ENCODE measurements at regions not wholly inside any gene's neighbourhood (a gene's known extent, or its start where the extent isn't known, plus 50 kb on each side); places are given as distances from the start of the nearest gene placed in this dataset.

- 31 to 71% (median 54%) methylated on average over 1 of the region's 1 CpG for WGBS, 4 donors
- no peak for DNase-seq
- H3K27ac ChIP-seq: no peak overlapping the region
- TF ChIP-seq CTCF (IDR thresholded peaks at IDR 0.05) (no peak), POLR2A (IDR thresholded peaks at IDR 0.05) (no peak)
- H3K27me3 ChIP-seq: no peaks in the 10 kb centered on the region
- H3K36me3 ChIP-seq (replicated peaks in 1 of 2): no peaks in the 10 kb centered on the region
- intact Hi-C loops (cut with DNase I): no loop called here
- no peak overlapping the region for H3K4me3 ChIP-seq
- no peaks in the 10 kb centered on the region for H3K4me1 ChIP-seq (replicated peaks in 1 of 2)
- H3K9me3 ChIP-seq (replicated peaks in 1 of 3): no peaks in the 10 kb centered on the region
Observed at GRCh38 chr6:74931558-74931957, 274.3 kb downstream of the COL12A1 start.

GRCh38 chr6:74928203-74928602 is 277.6 kb downstream of the COL12A1 start:
- TF ChIP-seq CTCF (IDR thresholded peaks at IDR 0.05) (no peak), POLR2A (IDR thresholded peaks at IDR 0.05) (no peak)
- Histone ChIP-seq H3K36me3 (replicated peaks in 1 of 2) (no peaks in the 10 kb centered on the region), H3K27me3 (no peaks in the 10 kb centered on the region), H3K9me3 (replicated peaks in 1 of 3) (no peaks in the 10 kb centered on the region), H3K4me1 (replicated peaks in 1 of 2) (no peaks in the 10 kb centered on the region), H3K27ac (no peak overlapping the region), H3K4me3 (no peak overlapping the region)
- intact Hi-C loops (cut with DNase I): no loop called here
- WGBS, 4 donors: 60 to 78% (median 67%) methylated on average over 4 of the region's 4 CpGs
- no peak for DNase-seq

GRCh38 chr6:74927299-74927698 is 278.6 kb downstream of the COL12A1 start:
- intact Hi-C loops (cut with DNase I): no loop called here
- no peak for TF ChIP-seq POLR2A (IDR thresholded peaks at IDR 0.05)
- TF ChIP-seq CTCF (IDR thresholded peaks at IDR 0.05): no peak
- H3K27me3 ChIP-seq: no peaks in the 10 kb centered on the region
- 57 to 71% (median 59%) methylated on average over 3 of the region's 3 CpGs for WGBS, 4 donors
- no peaks in the 10 kb centered on the region for H3K4me1 ChIP-seq (replicated peaks in 1 of 2)
- H3K9me3 ChIP-seq (replicated peaks in 1 of 3): no peaks in the 10 kb centered on the region
- no peak overlapping the region for H3K27ac ChIP-seq
- no peak overlapping the region for H3K4me3 ChIP-seq
- no peaks in the 10 kb centered on the region for H3K36me3 ChIP-seq (replicated peaks in 1 of 2)
- no peak for DNase-seq

GRCh38 chr6:74925683-74926082 is 280.2 kb downstream of the COL12A1 start:
- DNase-seq: no peak
- no peaks in the 10 kb centered on the region for H3K27me3 ChIP-seq
- no peak overlapping the region for H3K4me3 ChIP-seq
- no peaks in the 10 kb centered on the region for H3K4me1 ChIP-seq (replicated peaks in 1 of 2)
- H3K27ac ChIP-seq: no peak overlapping the region
- WGBS, 4 donors: 65 to 73% (median 70%) methylated on average over 5 of the region's 5 CpGs
- intact Hi-C loops (cut with DNase I): no loop called here
- H3K9me3 ChIP-seq (replicated peaks in 1 of 3): no peaks in the 10 kb centered on the region
- TF ChIP-seq CTCF (IDR thresholded peaks at IDR 0.05) (no peak), POLR2A (IDR thresholded peaks at IDR 0.05) (no peak)
- no peaks in the 10 kb centered on the region for H3K36me3 ChIP-seq (replicated peaks in 1 of 2)
